SK-N-SH treated with all-trans-retinoic acid at 6 μM for 48 hours (cell line): ENCODE measurements at regions not wholly inside any gene's neighbourhood (a gene's known extent, or its start where the extent isn't known, plus 50 kb on each side); places are given as distances from the start of the nearest gene placed in this dataset.

Experiments used
- ATAC-seq: fragments of 200-7000 bp; cut with Tn5 transposase; 3 replicates; pipeline ENCODE4 v1.9.1; 2020; ENCODE audit warnings: mild to moderate bottlenecking, moderate library complexity
- ARNTL ChIP-seq: fragments of 450-650 bp; formaldehyde crosslinking; IDR thresholded peaks from 2 replicates; pipeline ENCODE4 v1.5.0; 2020; ENCODE audit warnings: low read depth, mild to moderate bottlenecking, moderate library complexity, borderline replicate concordance
- BACH2 ChIP-seq: fragments of 250-450 bp; sonication (Bioruptor Pico); IDR thresholded peaks from 2 replicates; pipeline ENCODE4 v1.9.0; 2021; ENCODE audit warnings: mild to moderate bottlenecking, borderline replicate concordance
- CSDC2 ChIP-seq: fragments of 250-450 bp; sonication (Bioruptor Pico); IDR thresholded peaks from 2 replicates; pipeline ENCODE4 v1.5.0; 2020; ENCODE audit warnings: mild to moderate bottlenecking, moderate library complexity
- CSRNP3 ChIP-seq: fragments of 250-450 bp; sonication (Bioruptor Pico); IDR thresholded peaks from 2 replicates; pipeline ENCODE4 v1.5.1; 2021; ENCODE audit warnings: mild to moderate bottlenecking, moderate library complexity
- ESRRG ChIP-seq: fragments of 250-450 bp; sonication (Bioruptor Pico); IDR thresholded peaks from 2 replicates; pipeline ENCODE4 v1.6.1; 2021; ENCODE audit warnings: mild to moderate bottlenecking
- GLIS3 ChIP-seq: fragments of 250-450 bp; sonication (Bioruptor Pico); IDR thresholded peaks from 2 replicates; pipeline ENCODE4 v1.5.0; 2020; ENCODE audit warnings: mild to moderate bottlenecking, moderate library complexity
- ISL1 ChIP-seq: fragments of 250-450 bp; sonication (Bioruptor Pico); IDR thresholded peaks from 2 replicates; pipeline ENCODE4 v2.1.2; 2022; ENCODE audit warnings: mild to moderate bottlenecking, moderate library complexity
- OSR1 ChIP-seq: fragments of 250-450 bp; sonication (Bioruptor Pico); IDR thresholded peaks from 2 replicates; pipeline ENCODE4 v1.8.0; 2022; ENCODE audit warnings: moderate library complexity, mild to moderate bottlenecking, inconsistent platforms
- POU6F1 ChIP-seq: fragments of 250-450 bp; sonication (Bioruptor Pico); IDR thresholded peaks from 2 replicates; pipeline ENCODE4 v1.8.0; 2021; ENCODE audit warnings: low read depth, mild to moderate bottlenecking, moderate library complexity, borderline replicate concordance
- PPARA ChIP-seq: fragments of 250-450 bp; sonication (Bioruptor Pico); IDR thresholded peaks from 2 replicates; pipeline ENCODE4 v1.5.0; 2020; ENCODE audit warnings: mild to moderate bottlenecking, borderline replicate concordance
- RARB ChIP-seq: fragments of 250-450 bp; sonication (Bioruptor Pico); IDR thresholded peaks from 2 replicates; pipeline ENCODE4 v1.8.0; 2021; ENCODE audit warnings: mild to moderate bottlenecking, moderate library complexity
- SNAI2 ChIP-seq: fragments of 250-450 bp; sonication (Bioruptor Pico); IDR thresholded peaks from 2 replicates; pipeline ENCODE4 v1.5.0; 2020; ENCODE audit warnings: mild to moderate bottlenecking, moderate library complexity
- TCF4 ChIP-seq: fragments of 250-450 bp; sonication (Bioruptor Pico); IDR thresholded peaks from 2 replicates; pipeline ENCODE4 v1.8.0; 2021; ENCODE audit warnings: mild to moderate bottlenecking, moderate library complexity, borderline replicate concordance
- TOX ChIP-seq: fragments of 250-450 bp; sonication (Bioruptor Pico); IDR thresholded peaks from 2 replicates; pipeline ENCODE4 v1.8.0; 2021; ENCODE audit warnings: mild to moderate bottlenecking, moderate library complexity, borderline replicate concordance
- ZFP3 ChIP-seq: fragments of 250-450 bp; sonication (Bioruptor Pico); IDR thresholded peaks from 2 replicates; pipeline ENCODE4 v1.5.0; 2020; ENCODE audit warnings: mild to moderate bottlenecking, moderate library complexity
- ZFP30 ChIP-seq: fragments of 450-650 bp; formaldehyde crosslinking; IDR thresholded peaks from 2 replicates; pipeline ENCODE4 v1.5.0; 2022; ENCODE audit warnings: mild to moderate bottlenecking, moderate library complexity
- ZNF565 ChIP-seq: fragments of 450-650 bp; formaldehyde crosslinking; conservative IDR thresholded peaks from 2 replicates; pipeline ENCODE4 v1.5.0; 2020; ENCODE audit warnings: low read depth, mild to moderate bottlenecking, moderate library complexity
- ZNF70 ChIP-seq: fragments of 450-650 bp; formaldehyde crosslinking; IDR thresholded peaks from 2 replicates; pipeline ENCODE4 v1.5.0; 2020; ENCODE audit warnings: mild to moderate bottlenecking, moderate library complexity
- ZNF8 ChIP-seq: fragments of 450-650 bp; formaldehyde crosslinking; IDR thresholded peaks from 2 replicates; pipeline ENCODE4 v1.5.0; 2020; ENCODE audit warnings: mild to moderate bottlenecking, moderate library complexity
- TF ChIP-seq, protein P1 (sequence below): fragments of 250-450 bp; sonication (Bioruptor Pico); IDR thresholded peaks from 2 replicates; pipeline ENCODE4 v1.5.1; 2020; ENCODE audit warnings: low read depth, mild to moderate bottlenecking, moderate library complexity
- TF ChIP-seq, protein P2 (sequence below): fragments of 250-450 bp; sonication (Bioruptor Pico); IDR thresholded peaks from 2 replicates; pipeline ENCODE4 v1.5.0; 2020; ENCODE audit warnings: mild to moderate bottlenecking, moderate library complexity
- TF ChIP-seq, protein P3 (sequence below): fragments of 250-450 bp; sonication (Bioruptor Pico); IDR thresholded peaks from 2 replicates; pipeline ENCODE4 v1.8.0; 2020; ENCODE audit warnings: mild to moderate bottlenecking, moderate library complexity, borderline replicate concordance

- TF ChIP-seq OSR1 (CRISPR knock-in tag) (no peak), TCF4 (no peak), PPARA (CRISPR knock-in tag) (no peak)
- TF ChIP-seq, protein P1, sequence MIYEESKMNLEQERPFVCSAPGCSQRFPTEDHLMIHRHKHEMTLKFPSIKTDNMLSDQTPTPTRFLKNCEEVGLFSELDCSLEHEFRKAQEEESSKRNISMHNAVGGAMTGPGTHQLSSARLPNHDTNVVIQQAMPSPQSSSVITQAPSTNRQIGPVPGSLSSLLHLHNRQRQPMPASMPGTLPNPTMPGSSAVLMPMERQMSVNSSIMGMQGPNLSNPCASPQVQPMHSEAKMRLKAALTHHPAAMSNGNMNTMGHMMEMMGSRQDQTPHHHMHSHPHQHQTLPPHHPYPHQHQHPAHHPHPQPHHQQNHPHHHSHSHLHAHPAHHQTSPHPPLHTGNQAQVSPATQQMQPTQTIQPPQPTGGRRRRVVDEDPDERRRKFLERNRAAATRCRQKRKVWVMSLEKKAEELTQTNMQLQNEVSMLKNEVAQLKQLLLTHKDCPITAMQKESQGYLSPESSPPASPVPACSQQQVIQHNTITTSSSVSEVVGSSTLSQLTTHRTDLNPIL: no peak
These were observed 731.0 kb downstream of the EPHA7 start (continued) for GRCh38 chr6:92688342-92688741.

GRCh38 chr6:92687278-92687677 lies 732.1 kb downstream of the EPHA7 start:
- peak; percentile 21; the same call in 1 of the 2 replicates for TF ChIP-seq ZNF70
- TF ChIP-seq GLIS3: no peak
- no peak for ATAC-seq

DNA sequence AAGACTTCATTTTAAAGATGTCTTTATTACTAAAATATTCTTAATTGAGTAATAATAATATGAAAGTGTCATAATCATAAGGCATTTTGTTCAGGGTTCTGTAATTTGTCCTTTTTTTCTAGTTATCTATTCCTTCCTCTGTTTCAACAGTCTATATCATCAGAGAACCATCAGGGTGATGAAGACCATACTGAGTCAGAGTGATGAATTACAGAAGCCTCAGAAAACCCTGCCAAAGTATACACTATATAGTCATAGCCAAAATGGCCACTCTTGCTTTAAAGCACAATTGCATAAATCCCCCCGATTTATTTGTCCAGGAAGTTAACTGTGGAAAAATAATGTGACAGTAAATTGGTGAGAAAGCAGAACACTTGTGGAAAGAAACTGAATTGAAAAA lies 735.0 kb downstream of the EPHA7 start:
- TF ChIP-seq ZNF565 (CRISPR knock-in tag): no peak
- peak; percentile 41; the same call in 1 of the 2 replicates for TF ChIP-seq ISL1 (CRISPR knock-in tag)
- TF ChIP-seq, protein P2, sequence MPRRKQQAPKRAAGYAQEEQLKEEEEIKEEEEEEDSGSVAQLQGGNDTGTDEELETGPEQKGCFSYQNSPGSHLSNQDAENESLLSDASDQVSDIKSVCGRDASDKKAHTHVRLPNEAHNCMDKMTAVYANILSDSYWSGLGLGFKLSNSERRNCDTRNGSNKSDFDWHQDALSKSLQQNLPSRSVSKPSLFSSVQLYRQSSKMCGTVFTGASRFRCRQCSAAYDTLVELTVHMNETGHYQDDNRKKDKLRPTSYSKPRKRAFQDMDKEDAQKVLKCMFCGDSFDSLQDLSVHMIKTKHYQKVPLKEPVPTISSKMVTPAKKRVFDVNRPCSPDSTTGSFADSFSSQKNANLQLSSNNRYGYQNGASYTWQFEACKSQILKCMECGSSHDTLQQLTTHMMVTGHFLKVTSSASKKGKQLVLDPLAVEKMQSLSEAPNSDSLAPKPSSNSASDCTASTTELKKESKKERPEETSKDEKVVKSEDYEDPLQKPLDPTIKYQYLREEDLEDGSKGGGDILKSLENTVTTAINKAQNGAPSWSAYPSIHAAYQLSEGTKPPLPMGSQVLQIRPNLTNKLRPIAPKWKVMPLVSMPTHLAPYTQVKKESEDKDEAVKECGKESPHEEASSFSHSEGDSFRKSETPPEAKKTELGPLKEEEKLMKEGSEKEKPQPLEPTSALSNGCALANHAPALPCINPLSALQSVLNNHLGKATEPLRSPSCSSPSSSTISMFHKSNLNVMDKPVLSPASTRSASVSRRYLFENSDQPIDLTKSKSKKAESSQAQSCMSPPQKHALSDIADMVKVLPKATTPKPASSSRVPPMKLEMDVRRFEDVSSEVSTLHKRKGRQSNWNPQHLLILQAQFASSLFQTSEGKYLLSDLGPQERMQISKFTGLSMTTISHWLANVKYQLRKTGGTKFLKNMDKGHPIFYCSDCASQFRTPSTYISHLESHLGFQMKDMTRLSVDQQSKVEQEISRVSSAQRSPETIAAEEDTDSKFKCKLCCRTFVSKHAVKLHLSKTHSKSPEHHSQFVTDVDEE (CRISPR knock-in tag): no peak
- TF ChIP-seq, protein P3, sequence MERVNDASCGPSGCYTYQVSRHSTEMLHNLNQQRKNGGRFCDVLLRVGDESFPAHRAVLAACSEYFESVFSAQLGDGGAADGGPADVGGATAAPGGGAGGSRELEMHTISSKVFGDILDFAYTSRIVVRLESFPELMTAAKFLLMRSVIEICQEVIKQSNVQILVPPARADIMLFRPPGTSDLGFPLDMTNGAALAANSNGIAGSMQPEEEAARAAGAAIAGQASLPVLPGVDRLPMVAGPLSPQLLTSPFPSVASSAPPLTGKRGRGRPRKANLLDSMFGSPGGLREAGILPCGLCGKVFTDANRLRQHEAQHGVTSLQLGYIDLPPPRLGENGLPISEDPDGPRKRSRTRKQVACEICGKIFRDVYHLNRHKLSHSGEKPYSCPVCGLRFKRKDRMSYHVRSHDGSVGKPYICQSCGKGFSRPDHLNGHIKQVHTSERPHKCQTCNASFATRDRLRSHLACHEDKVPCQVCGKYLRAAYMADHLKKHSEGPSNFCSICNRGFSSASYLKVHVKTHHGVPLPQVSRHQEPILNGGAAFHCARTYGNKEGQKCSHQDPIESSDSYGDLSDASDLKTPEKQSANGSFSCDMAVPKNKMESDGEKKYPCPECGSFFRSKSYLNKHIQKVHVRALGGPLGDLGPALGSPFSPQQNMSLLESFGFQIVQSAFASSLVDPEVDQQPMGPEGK (CRISPR knock-in tag): no peak
- no peak for ATAC-seq

DNA sequence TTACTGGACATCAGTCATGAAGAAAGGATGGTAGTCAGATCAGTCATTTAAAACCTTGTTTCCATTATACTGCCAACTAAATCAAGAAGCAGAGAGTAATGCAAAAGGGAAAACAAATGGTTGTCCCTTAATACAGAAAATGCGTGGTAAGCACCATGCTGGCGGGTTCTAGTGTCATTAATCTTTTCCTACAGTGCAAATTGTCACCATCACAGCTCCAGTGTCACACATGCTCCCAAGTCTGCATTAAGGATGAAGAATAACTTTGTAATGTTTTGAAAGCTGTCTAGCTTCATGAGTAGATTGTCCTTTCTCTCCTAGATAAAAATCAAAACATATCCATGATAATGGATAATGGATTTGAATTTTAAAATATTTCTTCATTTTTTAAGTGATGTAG lies 735.6 kb downstream of the EPHA7 start:
- ATAC-seq: no peak
- TF ChIP-seq OSR1 (CRISPR knock-in tag) (no peak), SNAI2 (CRISPR knock-in tag) (no peak), RARB (no peak), CSRNP3 (CRISPR knock-in tag) (no peak), ZNF70 (no peak), ZFP3 (CRISPR knock-in tag) (no peak), ARNTL (no peak), POU6F1 (no peak), BACH2 (CRISPR knock-in tag) (no peak), GLIS3 (no peak), TOX (no peak), ZFP30 (CRISPR knock-in tag) (no peak), ZNF565 (CRISPR knock-in tag) (no peak), ZNF8 (CRISPR knock-in tag) (no peak), TCF4 (no peak), ESRRG (CRISPR knock-in tag) (no peak), CSDC2 (no peak)
- TF ChIP-seq, protein P1: no peak
- TF ChIP-seq, protein P2 (CRISPR knock-in tag): no peak
